GM23338 (cell line): ENCODE measurements at regions not wholly inside any gene's neighbourhood (a gene's known extent, or its start where the extent isn't known, plus 50 kb on each side); places are given as distances from the start of the nearest gene placed in this dataset.

ENCODE experiments used
- CREB1 ChIP-seq: fragments of 250-450 bp; sonication (Bioruptor Pico); IDR thresholded peaks from 2 replicates; pipeline ENCODE4 v1.5.0; 2020; ENCODE audit warnings: low read depth, mild to moderate bottlenecking, moderate library complexity
- CTCF ChIP-seq, 2 experiments: fragments of 200-600 bp in 1 of 2; sonication (generic) in 1 of 2; conservative IDR thresholded peaks; 2 replicates each; pipeline versions ENCODE4 v1.5.1 to v1.6.1; 2016 to 2017; ENCODE audit warnings: antibody characterized with exemption in 2 of 2, low read depth in 2 of 2, mild to moderate bottlenecking in 2 of 2, moderate library complexity in 1 of 2
- ETS1 ChIP-seq: IDR thresholded peaks from 2 replicates; pipeline ENCODE4 v1.6.1; 2016; ENCODE audit warnings: antibody characterized with exemption
- EZH2 ChIP-seq: fragments of 200-600 bp; sonication (generic); IDR thresholded peaks from one replicate; pipeline ENCODE4 v1.8.0; 2017; ENCODE audit warnings: antibody characterized with exemption, mild to moderate bottlenecking, low read depth; ENCODE audit not compliant: unreplicated experiment
- EZH2phosphoT487 ChIP-seq: fragments of 200-600 bp; sonication (generic); IDR thresholded peaks from one replicate; pipeline ENCODE4 v1.8.1; 2018; ENCODE audit warnings: antibody characterized with exemption; ENCODE audit not compliant: unreplicated experiment
- JUNB ChIP-seq: IDR thresholded peaks from one replicate; pipeline ENCODE4 v1.6.1; 2016; ENCODE audit warnings: antibody characterized with exemption; ENCODE audit not compliant: unreplicated experiment
- POLR2AphosphoS5 ChIP-seq: IDR thresholded peaks from 2 replicates; pipeline ENCODE4 v1.6.1; 2016; ENCODE audit warnings: antibody characterized with exemption, low read depth
- REST ChIP-seq: IDR thresholded peaks from one replicate; pipeline ENCODE4 v1.6.1; 2018; ENCODE audit warnings: antibody characterized with exemption; ENCODE audit not compliant: unreplicated experiment
- ZNF114 ChIP-seq: fragments of 250-450 bp; sonication (Bioruptor Pico); IDR thresholded peaks from 2 replicates; pipeline ENCODE4 v1.5.0; 2020; ENCODE audit warnings: mild to moderate bottlenecking, moderate library complexity

DNA sequence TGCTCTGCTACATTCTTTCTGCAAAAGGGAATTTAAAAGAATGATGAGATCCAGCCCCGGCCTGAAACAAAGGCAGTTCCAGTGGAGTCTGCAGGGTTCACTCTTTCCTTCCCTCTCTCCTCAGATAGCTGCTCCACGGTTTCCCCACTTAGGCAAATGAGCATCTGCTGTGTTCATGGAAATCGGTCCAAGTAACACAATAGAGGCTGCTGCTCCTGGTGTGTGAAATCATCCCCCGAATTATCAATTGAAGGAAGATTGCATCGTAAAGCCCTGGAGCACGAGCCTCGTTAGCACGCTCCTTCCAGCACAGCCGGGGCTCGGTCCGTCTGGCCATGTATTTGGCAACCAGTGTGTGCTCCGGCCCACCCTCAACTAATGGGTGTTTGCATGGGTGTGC lies 108.3 kb upstream of the DPP6 start:
- TF ChIP-seq CTCF (conservative IDR thresholded peaks at IDR 0.05; ENCODE audit: low read depth in 2 of 2) (no peak), REST (no peak), JUNB (no peak), EZH2 (no peak), POLR2AphosphoS5 (no peak), ETS1 (no peak), ZNF114 (CRISPR knock-in tag) (no peak), EZH2phosphoT487 (no peak), CREB1 (no peak)
